ENCODE measurements at regions not wholly inside any gene's neighbourhood (a gene's known extent, or its start where the extent isn't known, plus 50 kb on each side); places are given as distances from the start of the nearest gene placed in this dataset.

GRCh38 chr6:8982668-8983067 lies 547.3 kb upstream of the SLC35B3 start:
- TF ChIP-seq GATA3 (IDR thresholded peaks at IDR 0.05; ENCODE audit: low read depth, low read length) (no peak), GATA2 (IDR thresholded peaks at IDR 0.05; ENCODE audit: low read depth, low read length) (no peak)

GRCh38 chr6:8973395-8973794 lies 538.0 kb upstream of the SLC35B3 start:
- no peak for TF ChIP-seq GATA3 (IDR thresholded peaks at IDR 0.05; ENCODE audit: low read depth, low read length)
- TF ChIP-seq GATA2 (IDR thresholded peaks at IDR 0.05; ENCODE audit: low read depth, low read length) = no peak

- TF ChIP-seq GATA3 (IDR thresholded peaks at IDR 0.05; ENCODE audit: low read depth, low read length) = no peak
- no peak for TF ChIP-seq GATA2 (IDR thresholded peaks at IDR 0.05; ENCODE audit: low read depth, low read length)
Observed at GRCh38 chr6:8969747-8970146, 534.4 kb upstream of the SLC35B3 start.

GRCh38 chr6:8958894-8959511 lies 523.7 kb upstream of the SLC35B3 start:
- TF ChIP-seq GATA3 (IDR thresholded peaks at IDR 0.05; ENCODE audit: low read depth, low read length) (no peak), GATA2 (IDR thresholded peaks at IDR 0.05; ENCODE audit: low read depth, low read length) (no peak)

GRCh38 chr6:8953310-8953709 lies 518.0 kb upstream of the SLC35B3 start:
- TF ChIP-seq GATA2 (IDR thresholded peaks at IDR 0.05; ENCODE audit: low read depth, low read length) (no peak), GATA3 (IDR thresholded peaks at IDR 0.05; ENCODE audit: low read depth, low read length) (no peak)

GRCh38 chr6:8948733-8949132 lies 513.4 kb upstream of the SLC35B3 start:
- no peak for TF ChIP-seq GATA2 (IDR thresholded peaks at IDR 0.05; ENCODE audit: low read depth, low read length)
- no peak for TF ChIP-seq GATA3 (IDR thresholded peaks at IDR 0.05; ENCODE audit: low read depth, low read length)

GRCh38 chr6:8947900-8948299 lies 512.6 kb upstream of the SLC35B3 start:
- TF ChIP-seq GATA2 (IDR thresholded peaks at IDR 0.05; ENCODE audit: low read depth, low read length) (no peak), GATA3 (IDR thresholded peaks at IDR 0.05; ENCODE audit: low read depth, low read length) (no peak)

GRCh38 chr6:8944548-8944947 lies 509.2 kb upstream of the SLC35B3 start:
- no peak for TF ChIP-seq GATA2 (IDR thresholded peaks at IDR 0.05; ENCODE audit: low read depth, low read length)
- TF ChIP-seq GATA3 (IDR thresholded peaks at IDR 0.05; ENCODE audit: low read depth, low read length) = no peak

- TF ChIP-seq GATA2 (IDR thresholded peaks at IDR 0.05; ENCODE audit: low read depth, low read length) (no peak), GATA3 (IDR thresholded peaks at IDR 0.05; ENCODE audit: low read depth, low read length) (no peak)
Observed at GRCh38 chr6:8943073-8943472, 507.7 kb upstream of the SLC35B3 start.

- TF ChIP-seq GATA2 (IDR thresholded peaks at IDR 0.05; ENCODE audit: low read depth, low read length) (no peak), GATA3 (IDR thresholded peaks at IDR 0.05; ENCODE audit: low read depth, low read length) (no peak)
Observed at GRCh38 chr6:8941577-8941976, 506.2 kb upstream of the SLC35B3 start.

GRCh38 chr6:8940356-8940755 lies 505.0 kb upstream of the SLC35B3 start:
- TF ChIP-seq GATA2 (IDR thresholded peaks at IDR 0.05; ENCODE audit: low read depth, low read length) (no peak), GATA3 (IDR thresholded peaks at IDR 0.05; ENCODE audit: low read depth, low read length) (no peak)

- TF ChIP-seq GATA2 (IDR thresholded peaks at IDR 0.05; ENCODE audit: low read depth, low read length) (no peak), GATA3 (IDR thresholded peaks at IDR 0.05; ENCODE audit: low read depth, low read length) (no peak)
Observed at GRCh38 chr6:8939615-8940014, 504.3 kb upstream of the SLC35B3 start.

GRCh38 chr6:8934318-8934717 lies 499.0 kb upstream of the SLC35B3 start:
- TF ChIP-seq GATA2 (IDR thresholded peaks at IDR 0.05; ENCODE audit: low read depth, low read length) = no peak
- no peak for TF ChIP-seq GATA3 (IDR thresholded peaks at IDR 0.05; ENCODE audit: low read depth, low read length)

GRCh38 chr6:8930009-8930408 lies 494.7 kb upstream of the SLC35B3 start:
- TF ChIP-seq GATA2 (IDR thresholded peaks at IDR 0.05; ENCODE audit: low read depth, low read length) (no peak), GATA3 (IDR thresholded peaks at IDR 0.05; ENCODE audit: low read depth, low read length) (no peak)

GRCh38 chr6:8918196-8918595 lies 482.9 kb upstream of the SLC35B3 start:
- TF ChIP-seq GATA3 (IDR thresholded peaks at IDR 0.05; ENCODE audit: low read depth, low read length) (no peak), GATA2 (IDR thresholded peaks at IDR 0.05; ENCODE audit: low read depth, low read length) (no peak)

GRCh38 chr6:8914700-8915099 lies 479.4 kb upstream of the SLC35B3 start:
- TF ChIP-seq GATA2 (IDR thresholded peaks at IDR 0.05; ENCODE audit: low read depth, low read length) (no peak), GATA3 (IDR thresholded peaks at IDR 0.05; ENCODE audit: low read depth, low read length) (no peak)

Measured in SH-SY5Y (cell line).